ENCODE measurements at regions not wholly inside any gene's neighbourhood (a gene's known extent, or its start where the extent isn't known, plus 50 kb on each side); places are given as distances from the start of the nearest gene placed in this dataset.
A peak's percentile ranks its signal among the peaks of the same experiment; 100 is the strongest.

DNA sequence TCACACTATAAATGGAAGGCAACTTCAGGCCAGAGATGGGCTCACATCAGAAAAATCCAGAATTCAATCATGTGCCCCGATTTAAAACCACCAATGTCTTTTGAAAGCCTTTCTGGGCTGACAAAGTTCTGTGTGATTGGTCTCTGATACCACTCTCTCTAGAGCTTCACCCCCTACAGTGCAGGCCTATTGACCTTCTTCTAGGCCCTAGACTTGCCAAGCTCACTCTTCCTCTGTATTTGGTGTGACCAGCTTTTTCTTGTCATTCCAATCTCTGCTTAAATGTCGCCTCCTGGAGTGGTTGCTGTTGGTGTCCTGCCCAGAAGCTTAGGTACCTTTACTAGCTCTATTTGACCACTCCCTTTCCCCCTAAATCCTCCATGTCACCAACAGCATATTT, 78.7 kb downstream of the GCNT4 start:
- Mint-ChIP-seq H3K36me3 (peaks cover 7% of the 10 kb centered on the region), H3K9me3 (peaks cover 20% of the 10 kb centered on the region), H3K27me3 (ENCODE audit: low read depth) (no peaks in the 10 kb centered on the region; the same call in 1 of the 2 replicates), H3K4me1 (peaks cover 22% of the 10 kb centered on the region), H3K4me3 (no peak overlapping the region), H3K27ac (no peak overlapping the region)
- ATAC-seq: peak; percentile 67
- DNase-seq (ENCODE audit: low spot score): no peak
- ChIA-PET CTCF (no interaction called here), POLR2A (interaction anchor here (0.6 kb wide), 1 partner anchor 48 kb away, joined by 7 read pairs; no protein-coding TSS in a partner anchor)
- TF ChIP-seq ZNF423 (CRISPR knock-in tag; IDR thresholded peaks at IDR 0.05) (0 out of 2 replicates have a peak, but pooled peaks have one; percentile 6), PRRX2 (CRISPR knock-in tag; IDR thresholded peaks at IDR 0.05) (no peak)

DNA sequence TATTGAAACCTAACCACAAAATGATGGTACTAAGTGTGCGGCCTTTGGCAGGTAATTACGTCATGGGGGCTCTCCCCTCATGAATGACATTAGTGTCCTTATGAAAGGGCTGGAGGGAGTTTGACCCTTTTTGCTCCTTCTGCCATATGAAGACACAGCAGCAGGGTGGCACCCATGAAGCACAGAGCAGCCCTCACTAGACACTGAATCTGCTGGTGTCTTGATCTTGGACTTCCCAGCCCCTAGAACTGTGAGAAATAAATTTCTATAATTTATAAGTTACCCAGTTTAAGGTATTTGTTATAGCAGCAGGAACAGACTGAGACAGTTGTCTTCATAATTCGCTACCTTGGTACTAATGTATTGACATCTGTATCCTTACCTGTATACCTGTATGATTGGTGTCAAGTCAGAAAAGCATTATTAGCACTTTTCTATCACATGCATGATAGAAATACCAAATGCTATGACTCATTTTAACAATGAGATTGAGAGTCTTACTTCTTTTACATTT, 80.4 kb downstream of the GCNT4 start:
- Mint-ChIP-seq H3K9me3 (peaks cover 20% of the 10 kb centered on the region), H3K36me3 (peaks cover 7% of the 10 kb centered on the region), H3K27ac (no peak overlapping the region), H3K4me3 (no peak overlapping the region), H3K27me3 (ENCODE audit: low read depth) (no peaks in the 10 kb centered on the region; the same call in 1 of the 2 replicates), H3K4me1 (peaks cover 6% of the 10 kb centered on the region)
- ATAC-seq (no peak), DNase-seq (ENCODE audit: low spot score) (no peak)
- ChIA-PET POLR2A (no interaction called here), CTCF (no interaction called here)
- TF ChIP-seq, protein P1, sequence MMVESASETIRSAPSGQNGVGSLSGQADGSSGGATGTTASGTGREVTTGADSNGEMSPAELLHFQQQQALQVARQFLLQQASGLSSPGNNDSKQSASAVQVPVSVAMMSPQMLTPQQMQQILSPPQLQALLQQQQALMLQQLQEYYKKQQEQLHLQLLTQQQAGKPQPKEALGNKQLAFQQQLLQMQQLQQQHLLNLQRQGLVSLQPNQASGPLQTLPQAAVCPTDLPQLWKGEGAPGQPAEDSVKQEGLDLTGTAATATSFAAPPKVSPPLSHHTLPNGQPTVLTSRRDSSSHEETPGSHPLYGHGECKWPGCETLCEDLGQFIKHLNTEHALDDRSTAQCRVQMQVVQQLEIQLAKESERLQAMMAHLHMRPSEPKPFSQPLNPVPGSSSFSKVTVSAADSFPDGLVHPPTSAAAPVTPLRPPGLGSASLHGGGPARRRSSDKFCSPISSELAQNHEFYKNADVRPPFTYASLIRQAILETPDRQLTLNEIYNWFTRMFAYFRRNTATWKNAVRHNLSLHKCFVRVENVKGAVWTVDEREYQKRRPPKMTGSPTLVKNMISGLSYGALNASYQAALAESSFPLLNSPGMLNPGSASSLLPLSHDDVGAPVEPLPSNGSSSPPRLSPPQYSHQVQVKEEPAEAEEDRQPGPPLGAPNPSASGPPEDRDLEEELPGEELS (CRISPR knock-in tag; IDR thresholded peaks at IDR 0.05): no peak
- TF ChIP-seq TEAD1 (CRISPR knock-in tag; IDR thresholded peaks at IDR 0.05) (no peak), NFATC4 (CRISPR knock-in tag; IDR thresholded peaks at IDR 0.05) (no peak), ZNF138 (CRISPR knock-in tag; conservative IDR thresholded peaks at IDR 0.05) (no peak), EMX1 (CRISPR knock-in tag; IDR thresholded peaks at IDR 0.05) (no peak), ESRRA (CRISPR knock-in tag; IDR thresholded peaks at IDR 0.05; ENCODE audit: borderline replicate concordance) (no peak), HMGA2 (CRISPR knock-in tag; IDR thresholded peaks at IDR 0.05) (no peak), SMAD3 (CRISPR knock-in tag; IDR thresholded peaks at IDR 0.05; ENCODE audit: borderline replicate concordance) (no peak), ZNF423 (CRISPR knock-in tag; IDR thresholded peaks at IDR 0.05) (no peak), ZBTB21 (CRISPR knock-in tag; IDR thresholded peaks at IDR 0.05; ENCODE audit: borderline replicate concordance) (no peak), ZNF396 (CRISPR knock-in tag; IDR thresholded peaks at IDR 0.05; ENCODE audit: borderline replicate concordance) (no peak), CBFB (CRISPR knock-in tag; IDR thresholded peaks at IDR 0.05; ENCODE audit: low read depth) (no peak), NR2C2 (CRISPR knock-in tag; IDR thresholded peaks at IDR 0.05) (no peak)
- TF ChIP-seq, protein P2, sequence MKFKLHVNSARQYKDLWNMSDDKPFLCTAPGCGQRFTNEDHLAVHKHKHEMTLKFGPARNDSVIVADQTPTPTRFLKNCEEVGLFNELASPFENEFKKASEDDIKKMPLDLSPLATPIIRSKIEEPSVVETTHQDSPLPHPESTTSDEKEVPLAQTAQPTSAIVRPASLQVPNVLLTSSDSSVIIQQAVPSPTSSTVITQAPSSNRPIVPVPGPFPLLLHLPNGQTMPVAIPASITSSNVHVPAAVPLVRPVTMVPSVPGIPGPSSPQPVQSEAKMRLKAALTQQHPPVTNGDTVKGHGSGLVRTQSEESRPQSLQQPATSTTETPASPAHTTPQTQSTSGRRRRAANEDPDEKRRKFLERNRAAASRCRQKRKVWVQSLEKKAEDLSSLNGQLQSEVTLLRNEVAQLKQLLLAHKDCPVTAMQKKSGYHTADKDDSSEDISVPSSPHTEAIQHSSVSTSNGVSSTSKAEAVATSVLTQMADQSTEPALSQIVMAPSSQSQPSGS (CRISPR knock-in tag; IDR thresholded peaks at IDR 0.05; ENCODE audit: borderline replicate concordance, low read depth): no peak
- TF ChIP-seq, protein P3, sequence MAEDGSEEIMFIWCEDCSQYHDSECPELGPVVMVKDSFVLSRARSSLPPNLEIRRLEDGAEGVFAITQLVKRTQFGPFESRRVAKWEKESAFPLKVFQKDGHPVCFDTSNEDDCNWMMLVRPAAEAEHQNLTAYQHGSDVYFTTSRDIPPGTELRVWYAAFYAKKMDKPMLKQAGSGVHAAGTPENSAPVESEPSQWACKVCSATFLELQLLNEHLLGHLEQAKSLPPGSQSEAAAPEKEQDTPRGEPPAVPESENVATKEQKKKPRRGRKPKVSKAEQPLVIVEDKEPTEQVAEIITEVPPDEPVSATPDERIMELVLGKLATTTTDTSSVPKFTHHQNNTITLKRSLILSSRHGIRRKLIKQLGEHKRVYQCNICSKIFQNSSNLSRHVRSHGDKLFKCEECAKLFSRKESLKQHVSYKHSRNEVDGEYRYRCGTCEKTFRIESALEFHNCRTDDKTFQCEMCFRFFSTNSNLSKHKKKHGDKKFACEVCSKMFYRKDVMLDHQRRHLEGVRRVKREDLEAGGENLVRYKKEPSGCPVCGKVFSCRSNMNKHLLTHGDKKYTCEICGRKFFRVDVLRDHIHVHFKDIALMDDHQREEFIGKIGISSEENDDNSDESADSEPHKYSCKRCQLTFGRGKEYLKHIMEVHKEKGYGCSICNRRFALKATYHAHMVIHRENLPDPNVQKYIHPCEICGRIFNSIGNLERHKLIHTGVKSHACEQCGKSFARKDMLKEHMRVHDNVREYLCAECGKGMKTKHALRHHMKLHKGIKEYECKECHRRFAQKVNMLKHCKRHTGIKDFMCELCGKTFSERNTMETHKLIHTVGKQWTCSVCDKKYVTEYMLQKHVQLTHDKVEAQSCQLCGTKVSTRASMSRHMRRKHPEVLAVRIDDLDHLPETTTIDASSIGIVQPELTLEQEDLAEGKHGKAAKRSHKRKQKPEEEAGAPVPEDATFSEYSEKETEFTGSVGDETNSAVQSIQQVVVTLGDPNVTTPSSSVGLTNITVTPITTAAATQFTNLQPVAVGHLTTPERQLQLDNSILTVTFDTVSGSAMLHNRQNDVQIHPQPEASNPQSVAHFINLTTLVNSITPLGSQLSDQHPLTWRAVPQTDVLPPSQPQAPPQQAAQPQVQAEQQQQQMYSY (CRISPR knock-in tag; IDR thresholded peaks at IDR 0.05): no peak
- TF ChIP-seq, protein P4, sequence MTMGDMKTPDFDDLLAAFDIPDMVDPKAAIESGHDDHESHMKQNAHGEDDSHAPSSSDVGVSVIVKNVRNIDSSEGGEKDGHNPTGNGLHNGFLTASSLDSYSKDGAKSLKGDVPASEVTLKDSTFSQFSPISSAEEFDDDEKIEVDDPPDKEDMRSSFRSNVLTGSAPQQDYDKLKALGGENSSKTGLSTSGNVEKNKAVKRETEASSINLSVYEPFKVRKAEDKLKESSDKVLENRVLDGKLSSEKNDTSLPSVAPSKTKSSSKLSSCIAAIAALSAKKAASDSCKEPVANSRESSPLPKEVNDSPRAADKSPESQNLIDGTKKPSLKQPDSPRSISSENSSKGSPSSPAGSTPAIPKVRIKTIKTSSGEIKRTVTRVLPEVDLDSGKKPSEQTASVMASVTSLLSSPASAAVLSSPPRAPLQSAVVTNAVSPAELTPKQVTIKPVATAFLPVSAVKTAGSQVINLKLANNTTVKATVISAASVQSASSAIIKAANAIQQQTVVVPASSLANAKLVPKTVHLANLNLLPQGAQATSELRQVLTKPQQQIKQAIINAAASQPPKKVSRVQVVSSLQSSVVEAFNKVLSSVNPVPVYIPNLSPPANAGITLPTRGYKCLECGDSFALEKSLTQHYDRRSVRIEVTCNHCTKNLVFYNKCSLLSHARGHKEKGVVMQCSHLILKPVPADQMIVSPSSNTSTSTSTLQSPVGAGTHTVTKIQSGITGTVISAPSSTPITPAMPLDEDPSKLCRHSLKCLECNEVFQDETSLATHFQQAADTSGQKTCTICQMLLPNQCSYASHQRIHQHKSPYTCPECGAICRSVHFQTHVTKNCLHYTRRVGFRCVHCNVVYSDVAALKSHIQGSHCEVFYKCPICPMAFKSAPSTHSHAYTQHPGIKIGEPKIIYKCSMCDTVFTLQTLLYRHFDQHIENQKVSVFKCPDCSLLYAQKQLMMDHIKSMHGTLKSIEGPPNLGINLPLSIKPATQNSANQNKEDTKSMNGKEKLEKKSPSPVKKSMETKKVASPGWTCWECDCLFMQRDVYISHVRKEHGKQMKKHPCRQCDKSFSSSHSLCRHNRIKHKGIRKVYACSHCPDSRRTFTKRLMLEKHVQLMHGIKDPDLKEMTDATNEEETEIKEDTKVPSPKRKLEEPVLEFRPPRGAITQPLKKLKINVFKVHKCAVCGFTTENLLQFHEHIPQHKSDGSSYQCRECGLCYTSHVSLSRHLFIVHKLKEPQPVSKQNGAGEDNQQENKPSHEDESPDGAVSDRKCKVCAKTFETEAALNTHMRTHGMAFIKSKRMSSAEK (CRISPR knock-in tag; IDR thresholded peaks at IDR 0.05; ENCODE audit: borderline replicate concordance): no peak
- TF ChIP-seq, protein P5, sequence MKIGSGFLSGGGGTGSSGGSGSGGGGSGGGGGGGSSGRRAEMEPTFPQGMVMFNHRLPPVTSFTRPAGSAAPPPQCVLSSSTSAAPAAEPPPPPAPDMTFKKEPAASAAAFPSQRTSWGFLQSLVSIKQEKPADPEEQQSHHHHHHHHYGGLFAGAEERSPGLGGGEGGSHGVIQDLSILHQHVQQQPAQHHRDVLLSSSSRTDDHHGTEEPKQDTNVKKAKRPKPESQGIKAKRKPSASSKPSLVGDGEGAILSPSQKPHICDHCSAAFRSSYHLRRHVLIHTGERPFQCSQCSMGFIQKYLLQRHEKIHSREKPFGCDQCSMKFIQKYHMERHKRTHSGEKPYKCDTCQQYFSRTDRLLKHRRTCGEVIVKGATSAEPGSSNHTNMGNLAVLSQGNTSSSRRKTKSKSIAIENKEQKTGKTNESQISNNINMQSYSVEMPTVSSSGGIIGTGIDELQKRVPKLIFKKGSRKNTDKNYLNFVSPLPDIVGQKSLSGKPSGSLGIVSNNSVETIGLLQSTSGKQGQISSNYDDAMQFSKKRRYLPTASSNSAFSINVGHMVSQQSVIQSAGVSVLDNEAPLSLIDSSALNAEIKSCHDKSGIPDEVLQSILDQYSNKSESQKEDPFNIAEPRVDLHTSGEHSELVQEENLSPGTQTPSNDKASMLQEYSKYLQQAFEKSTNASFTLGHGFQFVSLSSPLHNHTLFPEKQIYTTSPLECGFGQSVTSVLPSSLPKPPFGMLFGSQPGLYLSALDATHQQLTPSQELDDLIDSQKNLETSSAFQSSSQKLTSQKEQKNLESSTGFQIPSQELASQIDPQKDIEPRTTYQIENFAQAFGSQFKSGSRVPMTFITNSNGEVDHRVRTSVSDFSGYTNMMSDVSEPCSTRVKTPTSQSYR (CRISPR knock-in tag; IDR thresholded peaks at IDR 0.05): no peak
- TF ChIP-seq, protein P6, sequence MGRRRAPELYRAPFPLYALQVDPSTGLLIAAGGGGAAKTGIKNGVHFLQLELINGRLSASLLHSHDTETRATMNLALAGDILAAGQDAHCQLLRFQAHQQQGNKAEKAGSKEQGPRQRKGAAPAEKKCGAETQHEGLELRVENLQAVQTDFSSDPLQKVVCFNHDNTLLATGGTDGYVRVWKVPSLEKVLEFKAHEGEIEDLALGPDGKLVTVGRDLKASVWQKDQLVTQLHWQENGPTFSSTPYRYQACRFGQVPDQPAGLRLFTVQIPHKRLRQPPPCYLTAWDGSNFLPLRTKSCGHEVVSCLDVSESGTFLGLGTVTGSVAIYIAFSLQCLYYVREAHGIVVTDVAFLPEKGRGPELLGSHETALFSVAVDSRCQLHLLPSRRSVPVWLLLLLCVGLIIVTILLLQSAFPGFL (CRISPR knock-in tag; IDR thresholded peaks at IDR 0.05; ENCODE audit: borderline replicate concordance): no peak
